Endothelial cell of umbilical vein (primary cell): ENCODE measurements at regions not wholly inside any gene's neighbourhood (a gene's known extent, or its start where the extent isn't known, plus 50 kb on each side); places are given as distances from the start of the nearest gene placed in this dataset.

Source experiments
- BruUV-seq: library from RNA; stranded (reverse); fragments of 400-500 nt; replicated peaks from 2 replicates; lab custom pipeline; 2021; lab: Mats Ljungman, UMichigan
- CTCF ChIA-PET: fragments of 300-600, 350-600 bp; sonication (Branson Sonifier 250); formaldehyde crosslinking; loops from one replicate; lab custom pipeline; 2021; ENCODE audit warnings: antibody characterized with exemption, inconsistent platforms; lab: Charles Lee
- POLR2A ChIA-PET: fragments of 300-600, 350-600 bp; sonication (Branson Sonifier 250); formaldehyde crosslinking; loops from one replicate; lab custom pipeline; 2021; ENCODE audit warnings: antibody characterized with exemption, inconsistent platforms; lab: Charles Lee
- DNase-seq: peaks from one replicate; pipeline ENCODE4 v3.0.0-alpha.2; 2011; ENCODE audit warnings: low read depth, low spot score
- FAIRE-seq: peaks from 2 replicates; lab custom pipeline; 2011; peaks lifted over from hg19 to GRCh38; lab: Jason Lieb, UNC
- H2AFZ ChIP-seq: 2 replicates; pipeline ENCODE4 v1.6.0; 2012; ENCODE audit warnings: low read depth, low read length, control low read depth, inconsistent platforms
- H3K27ac ChIP-seq: 2 replicates; pipeline ENCODE4 v1.5.1; 2011; ENCODE audit warnings: low read depth, mild to moderate bottlenecking, control low read depth, low read length, moderate library complexity; ENCODE audit not compliant: insufficient read depth
- H3K27me3 ChIP-seq, 2 experiments: 2 replicates each; pipeline versions ENCODE4 v1.6.0 to v1.6.1; 2011; ENCODE audit warnings: low read length in 2 of 2, mixed read lengths in 1 of 2; ENCODE audit not compliant: control insufficient read depth in 2 of 2, insufficient read depth in 2 of 2
- H3K36me3 ChIP-seq, 2 experiments: 2 replicates in 1 of 2; 3 replicates in 1 of 2; pipeline ENCODE4 v1.5.1; 2011; ENCODE audit warnings: low read length in 2 of 2, mild to moderate bottlenecking in 1 of 2, moderate library complexity in 1 of 2; ENCODE audit not compliant: control insufficient read depth in 2 of 2, insufficient read depth in 2 of 2; ENCODE audit errors: extremely low read depth in 1 of 2
- H3K4me1 ChIP-seq: 3 replicates; pipeline ENCODE4 v1.5.1; 2011; ENCODE audit warnings: mild to moderate bottlenecking, low read length; ENCODE audit not compliant: control insufficient read depth, insufficient read depth; ENCODE audit errors: extremely low read depth
- H3K4me2 ChIP-seq: 2 replicates; pipeline ENCODE4 v1.6.1; 2011; ENCODE audit warnings: low read length, control low read depth, mixed read lengths; ENCODE audit not compliant: insufficient read depth
- H3K4me3 ChIP-seq, 3 experiments: fragments of 200-600 bp in 1 of 3; sonication (generic), shearing (Covaris generic) in 1 of 3; replicated peaks in 1 of 3; 2 replicates each; pipeline ENCODE4 v1.5.1; 2011 to 2016; ENCODE audit warnings: control low read depth in 3 of 3, low read length in 3 of 3, mild to moderate bottlenecking in 2 of 3, inconsistent platforms in 1 of 3, low read depth in 1 of 3, moderate library complexity in 1 of 3; ENCODE audit not compliant: insufficient read depth in 1 of 3
- H3K79me2 ChIP-seq: 2 replicates; pipeline ENCODE4 v1.6.0; 2012; ENCODE audit warnings: low read length, inconsistent platforms; ENCODE audit not compliant: control insufficient read depth, insufficient read depth
- H3K9ac ChIP-seq: replicated peaks from 2 replicates; pipeline ENCODE3; 2011; ENCODE audit warnings: low read length, control low read depth; ENCODE audit not compliant: insufficient read depth; ENCODE audit errors: extremely low read depth
- H3K9me1 ChIP-seq: replicated peaks from 3 replicates; pipeline ENCODE4 v1.6.0; 2011; ENCODE audit warnings: mild to moderate bottlenecking, low read length; ENCODE audit not compliant: control insufficient read depth, insufficient read depth; ENCODE audit errors: extremely low read depth
- H3K9me3 ChIP-seq: replicated peaks from 2 replicates; pipeline ENCODE4 v1.5.1; 2012; ENCODE audit warnings: low read length, inconsistent platforms; ENCODE audit not compliant: control insufficient read depth, insufficient read depth
- H4K20me1 ChIP-seq: replicated peaks from 2 replicates; pipeline ENCODE3; 2011; ENCODE audit warnings: mild to moderate bottlenecking, low read length; ENCODE audit not compliant: control insufficient read depth, insufficient read depth; ENCODE audit errors: extremely low read depth
- CTCF ChIP-seq, 2 donors: IDR thresholded peaks; 1 replicate in 1 of 2; 2 replicates in 1 of 2; pipeline ENCODE4 v1.5.1; 2011; ENCODE audit warnings: low read length in 2 of 2, mild to moderate bottlenecking in 2 of 2, moderate library complexity in 2 of 2, control low read depth in 1 of 2, inconsistent platforms in 1 of 2, low read depth in 1 of 2; ENCODE audit not compliant: insufficient read depth in 1 of 2; ENCODE audit errors: extremely low read depth in 1 of 2
- FOS ChIP-seq: IDR thresholded peaks from 2 replicates; pipeline ENCODE4 v1.6.1; 2011; ENCODE audit warnings: mild to moderate bottlenecking, low read length, moderate library complexity, borderline replicate concordance; ENCODE audit not compliant: insufficient read depth
- GATA2 ChIP-seq: IDR thresholded peaks from 2 replicates; pipeline ENCODE4 v1.7.0; 2011; ENCODE audit warnings: low read depth, mild to moderate bottlenecking, moderate library complexity, mixed read lengths, low read length; ENCODE audit not compliant: insufficient read length, insufficient read depth
- JUN ChIP-seq: IDR thresholded peaks from 2 replicates; pipeline ENCODE4 v1.6.1; 2011; ENCODE audit warnings: borderline replicate concordance, low read depth; ENCODE audit not compliant: insufficient read length, insufficient read depth
- MAX ChIP-seq: IDR thresholded peaks from 2 replicates; pipeline ENCODE4 v1.6.1; 2011; ENCODE audit not compliant: insufficient read depth, insufficient read length
- MYC ChIP-seq: IDR thresholded peaks from one replicate; pipeline ENCODE4 v1.6.1; 2011; ENCODE audit warnings: mild to moderate bottlenecking, low read depth, low read length
- POLR2A ChIP-seq: IDR thresholded peaks from 2 replicates; pipeline ENCODE4 v1.6.1; 2012; ENCODE audit warnings: low read depth, mild to moderate bottlenecking, control low read depth, low read length
- dilution Hi-C: fragments of 300-500 bp; cut with MboI; formaldehyde crosslinking; loops from one replicate; pipeline ENCODE4 v1.15.0; 2019; ENCODE audit warnings: low sequenced_read_pairs; ENCODE audit not compliant: extremely low pct_ligation_motif_present
- intact Hi-C: fragments of 100-400 bp; cut with micrococcal nuclease; formaldehyde crosslinking; loops from one replicate; pipeline ENCODE4 v1.10.0; 2022

- POLR2A ChIA-PET: no interaction called here
- peaks cover 30% of the 10 kb centered on the region for H3K4me1 ChIP-seq
- CTCF ChIA-PET: interaction anchor here (2.9 kb wide), 1 partner anchor 202 kb away, joined by 17 read pairs; the partner anchor contains the start of gene CDKN2B
Measured at GRCh38 chr9:22210262-22210661, 201.2 kb upstream of the CDKN2B start.

More at GRCh38 chr9:22210262-22210661, 201.2 kb upstream of the CDKN2B start:
- H3K4me2 ChIP-seq: peak overlapping the region; percentile 53
- TF ChIP-seq POLR2A (no peak), MYC (no peak), MAX (no peak), GATA2 (no peak), JUN (peak; percentile 19), CTCF (IDR thresholded peaks at IDR 0.05; ENCODE audit: extremely low read depth in 1 of 2, insufficient read depth in 1 of 2, low read depth in 1 of 2, low read length in 2 of 2) (no peak), FOS (peak; percentile 66)
- DNase-seq (peak; percentile 37), FAIRE-seq (no peak)
- H3K9ac ChIP-seq: no peak overlapping the region
- H3K36me3 ChIP-seq: no peaks in the 10 kb centered on the region
- dilution Hi-C loops (no loop called here), intact Hi-C loops (loop anchor here (2.0 to 5.0 kb wide), 5 partner anchors 29 to 201 kb away; partner anchors contain the start of gene CDKN2B)
- H3K4me3 ChIP-seq: no peak overlapping the region
- H4K20me1 ChIP-seq: no peaks in the 10 kb centered on the region
- H3K79me2 ChIP-seq: no peaks in the 10 kb centered on the region
- no peak overlapping the region for H3K27ac ChIP-seq
- H3K9me3 ChIP-seq: no peaks in the 10 kb centered on the region
- BruUV-seq: no TSS peak
- no peaks in the 10 kb centered on the region for H3K27me3 ChIP-seq
- H2AFZ ChIP-seq: no peak overlapping the region
- H3K9me1 ChIP-seq: no peaks in the 10 kb centered on the region
